ENCODE measurements at regions not wholly inside any gene's neighbourhood (a gene's known extent, or its start where the extent isn't known, plus 50 kb on each side); places are given as distances from the start of the nearest gene placed in this dataset.
A peak's percentile ranks its signal among the peaks of the same experiment; 100 is the strongest.
"Not testable (repeated sequence)": the region's sequence is repeated elsewhere in the genome, so short reads cannot be mapped to it uniquely, and the experiment has no call there.

DNA sequence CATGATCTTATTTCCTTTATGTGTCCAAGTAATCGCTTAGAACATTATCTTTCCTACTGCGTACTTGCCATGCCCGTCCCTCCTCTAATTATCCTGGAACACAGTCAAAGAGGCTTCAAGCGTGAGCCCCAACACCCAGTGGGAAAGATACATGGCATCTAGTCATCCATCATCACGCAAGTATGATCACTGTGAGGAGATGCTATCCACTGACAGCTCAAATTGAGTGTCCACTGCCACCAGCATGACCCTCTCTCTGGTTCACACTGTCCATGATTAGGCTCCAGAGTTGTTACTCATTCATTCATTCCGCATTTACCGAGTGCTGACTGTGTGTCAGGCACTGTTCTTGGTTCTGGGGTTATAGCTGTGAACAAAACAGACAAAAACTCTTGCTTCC, 124.6 kb downstream of the COPS8 start:
- peaks cover 31% of the 10 kb centered on the region for H3K4me1 Mint-ChIP-seq
- no peak overlapping the region for H3K4me3 Mint-ChIP-seq
- peaks cover under 1% of the 10 kb centered on the region for H3K27me3 Mint-ChIP-seq (ENCODE audit: low read depth)
- TF ChIP-seq, protein P1, sequence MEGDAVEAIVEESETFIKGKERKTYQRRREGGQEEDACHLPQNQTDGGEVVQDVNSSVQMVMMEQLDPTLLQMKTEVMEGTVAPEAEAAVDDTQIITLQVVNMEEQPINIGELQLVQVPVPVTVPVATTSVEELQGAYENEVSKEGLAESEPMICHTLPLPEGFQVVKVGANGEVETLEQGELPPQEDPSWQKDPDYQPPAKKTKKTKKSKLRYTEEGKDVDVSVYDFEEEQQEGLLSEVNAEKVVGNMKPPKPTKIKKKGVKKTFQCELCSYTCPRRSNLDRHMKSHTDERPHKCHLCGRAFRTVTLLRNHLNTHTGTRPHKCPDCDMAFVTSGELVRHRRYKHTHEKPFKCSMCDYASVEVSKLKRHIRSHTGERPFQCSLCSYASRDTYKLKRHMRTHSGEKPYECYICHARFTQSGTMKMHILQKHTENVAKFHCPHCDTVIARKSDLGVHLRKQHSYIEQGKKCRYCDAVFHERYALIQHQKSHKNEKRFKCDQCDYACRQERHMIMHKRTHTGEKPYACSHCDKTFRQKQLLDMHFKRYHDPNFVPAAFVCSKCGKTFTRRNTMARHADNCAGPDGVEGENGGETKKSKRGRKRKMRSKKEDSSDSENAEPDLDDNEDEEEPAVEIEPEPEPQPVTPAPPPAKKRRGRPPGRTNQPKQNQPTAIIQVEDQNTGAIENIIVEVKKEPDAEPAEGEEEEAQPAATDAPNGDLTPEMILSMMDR (IDR thresholded peaks at IDR 0.05; ENCODE audit: unreplicated experiment in 3 of 3) = no peak
- H3K9me3 Mint-ChIP-seq = no peaks in the 10 kb centered on the region
- H3K36me3 Mint-ChIP-seq (ENCODE audit: low read depth) = no peaks in the 10 kb centered on the region
- peak overlapping the region in 2 of 3 experiments; percentile 52 to 64 for H3K27ac Mint-ChIP-seq

DNA sequence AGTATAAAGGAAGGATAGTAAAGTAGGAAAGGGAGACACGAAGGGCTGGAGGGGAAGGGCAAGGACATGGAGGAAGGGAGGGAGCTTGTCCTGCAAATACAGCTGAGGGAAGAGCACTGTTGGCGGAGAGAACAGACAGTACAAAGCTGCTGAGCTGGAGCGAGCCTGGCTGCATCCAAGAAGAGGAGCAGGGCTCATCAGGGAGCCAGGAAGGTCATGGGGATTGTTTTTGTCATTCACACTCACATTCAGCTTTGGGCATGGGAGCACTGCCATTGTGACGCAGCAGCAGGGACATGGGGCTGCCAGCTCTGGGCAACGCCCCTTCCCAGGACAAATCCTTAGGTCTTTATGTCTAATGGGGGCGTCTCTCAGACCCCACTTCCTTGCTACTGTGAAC, 125.1 kb downstream of the COPS8 start:
- TF ChIP-seq, protein P1 (IDR thresholded peaks at IDR 0.05; ENCODE audit: unreplicated experiment in 3 of 3) = no peak
- Mint-ChIP-seq H3K36me3 (ENCODE audit: low read depth) (no peaks in the 10 kb centered on the region), H3K27ac (peak overlapping the region in 2 of 3 experiments; percentile 52 to 64)

DNA sequence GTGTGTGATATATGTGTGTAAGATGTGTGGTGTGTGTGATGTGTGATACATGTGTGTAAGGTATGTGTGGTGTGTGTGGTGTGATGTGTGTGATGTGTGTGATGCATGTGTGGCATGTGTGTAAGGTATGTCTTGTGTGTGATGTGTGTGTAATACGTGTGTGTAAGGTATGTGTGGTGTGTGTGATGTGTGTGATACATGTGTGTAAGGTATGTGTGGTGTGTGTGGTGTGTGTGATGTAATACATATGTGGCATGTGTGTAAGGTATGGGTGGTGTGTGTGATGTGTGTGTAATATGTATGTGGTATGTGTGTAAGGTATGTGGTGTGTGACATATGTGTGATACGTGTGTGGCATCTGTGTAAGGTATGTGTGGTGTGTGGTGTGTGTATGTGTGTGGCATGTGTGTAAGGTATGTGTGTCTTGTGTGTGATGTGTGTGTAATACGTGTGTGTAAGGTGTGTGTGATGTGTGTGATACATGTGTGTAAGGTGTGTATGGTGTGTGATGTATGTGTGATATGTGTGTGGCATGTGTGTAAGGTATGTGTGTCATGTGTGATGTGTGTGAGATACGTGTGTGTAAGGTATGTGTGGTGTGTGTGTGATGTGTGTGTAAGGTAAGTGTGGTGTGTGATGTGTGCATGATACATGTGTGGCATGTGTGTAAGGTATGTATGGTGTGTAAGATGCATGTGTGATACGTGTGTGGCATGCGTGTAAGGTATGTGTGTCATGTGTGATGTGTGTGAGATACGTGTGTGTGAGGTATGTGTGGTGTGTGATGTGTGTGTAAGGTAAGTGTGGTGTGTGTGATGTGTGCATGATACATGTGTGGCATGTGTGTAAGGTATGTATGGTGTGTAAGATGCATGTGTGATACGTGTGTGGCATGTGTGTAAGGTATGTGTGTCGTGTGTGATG, 126.9 kb downstream of the COPS8 start:
- not testable (repeated sequence) for H3K36me3 Mint-ChIP-seq (ENCODE audit: low read depth); H3K4me3 Mint-ChIP-seq; H3K9me3 Mint-ChIP-seq; H3K27ac Mint-ChIP-seq; H3K27me3 Mint-ChIP-seq (ENCODE audit: low read depth)
- H3K4me1 Mint-ChIP-seq = peaks cover 21% of the 10 kb centered on the region

More for the DNA sequence above, 125.1 kb downstream of the COPS8 start:
- Mint-ChIP-seq H3K27me3 (ENCODE audit: low read depth) (no peaks in the 10 kb centered on the region), H3K9me3 (no peaks in the 10 kb centered on the region), H3K4me3 (no peak overlapping the region), H3K4me1 (peaks cover 27% of the 10 kb centered on the region)

DNA sequence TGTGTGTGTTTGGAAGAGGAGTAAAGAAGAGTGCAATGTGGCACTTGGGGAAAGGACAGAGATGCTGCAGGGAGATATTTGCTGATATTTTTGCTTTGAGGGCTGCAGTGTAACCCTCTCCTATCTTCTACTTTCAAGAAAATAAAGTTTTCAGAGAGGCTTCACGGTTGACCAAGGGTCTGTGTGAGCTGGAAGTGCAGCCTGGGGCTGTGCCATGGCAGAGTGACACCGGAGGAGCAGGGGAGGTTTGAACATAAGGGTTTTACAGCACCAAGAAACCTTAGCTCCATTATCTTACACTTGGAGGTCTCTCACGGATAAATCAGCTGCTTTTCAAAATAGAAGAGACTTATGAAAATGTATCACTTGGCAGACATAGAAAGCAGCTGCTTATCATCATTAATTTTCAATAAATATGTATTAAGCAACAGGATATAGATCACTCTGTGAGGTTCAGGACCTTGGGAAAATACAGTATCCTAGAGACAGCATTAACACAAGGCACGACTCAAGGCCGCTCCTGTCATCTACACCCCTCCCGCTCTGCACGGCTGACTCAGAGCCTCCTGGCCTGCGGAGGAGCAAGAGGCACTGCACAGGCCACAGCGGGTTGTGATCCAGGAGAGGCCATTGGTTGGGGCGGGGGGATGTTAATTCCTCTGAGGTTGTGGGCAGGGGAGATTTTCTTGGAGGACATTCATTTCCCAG, 127.8 kb downstream of the COPS8 start:
- TF ChIP-seq, protein P1 (IDR thresholded peaks at IDR 0.05; ENCODE audit: unreplicated experiment in 3 of 3) = no peak
- no peak overlapping the region for H3K4me3 Mint-ChIP-seq
- H3K27me3 Mint-ChIP-seq (ENCODE audit: low read depth) = no peaks in the 10 kb centered on the region
- no peak overlapping the region for H3K27ac Mint-ChIP-seq
- no peaks in the 10 kb centered on the region for H3K9me3 Mint-ChIP-seq
- peaks cover 16% of the 10 kb centered on the region for H3K4me1 Mint-ChIP-seq
- H3K36me3 Mint-ChIP-seq (ENCODE audit: low read depth) = no peaks in the 10 kb centered on the region

DNA sequence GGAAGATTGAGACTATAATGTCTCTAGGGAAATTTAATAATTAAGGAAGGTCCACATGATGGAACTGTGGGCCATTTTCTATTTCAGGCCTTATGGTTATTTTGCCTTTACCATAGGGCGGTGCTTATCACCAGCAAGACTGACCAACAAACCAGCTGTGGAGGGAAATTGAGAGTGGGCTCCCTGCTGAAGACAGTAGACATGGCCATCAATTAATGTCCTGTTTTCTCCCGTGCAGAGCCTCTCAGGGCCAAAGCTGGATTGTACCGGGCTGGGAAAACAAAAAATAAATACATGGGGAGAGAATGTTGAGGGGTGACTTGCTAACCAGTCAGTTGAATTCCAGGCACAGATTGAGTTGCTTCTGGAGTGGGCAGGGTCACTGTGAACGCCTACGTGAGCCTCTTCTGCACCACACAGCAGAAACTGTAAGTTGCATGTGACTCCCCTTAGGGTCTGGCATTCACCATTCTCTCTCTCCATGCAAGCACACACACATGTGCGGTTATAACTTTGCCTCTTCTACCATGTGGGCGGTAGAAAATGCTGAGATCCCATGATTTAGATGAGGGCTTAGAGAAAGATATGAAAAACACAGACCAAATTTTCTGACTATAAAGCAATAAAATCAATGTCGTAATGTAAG, 128.5 kb downstream of the COPS8 start:
- no peak overlapping the region for H3K27ac Mint-ChIP-seq
- H3K27me3 Mint-ChIP-seq (ENCODE audit: low read depth) = no peaks in the 10 kb centered on the region
- H3K9me3 Mint-ChIP-seq = no peaks in the 10 kb centered on the region
- H3K4me3 Mint-ChIP-seq = no peak overlapping the region
- peaks cover 21% of the 10 kb centered on the region for H3K4me1 Mint-ChIP-seq
- TF ChIP-seq, protein P1 (IDR thresholded peaks at IDR 0.05; ENCODE audit: unreplicated experiment in 3 of 3) = no peak
- H3K36me3 Mint-ChIP-seq (ENCODE audit: low read depth) = no peaks in the 10 kb centered on the region

DNA sequence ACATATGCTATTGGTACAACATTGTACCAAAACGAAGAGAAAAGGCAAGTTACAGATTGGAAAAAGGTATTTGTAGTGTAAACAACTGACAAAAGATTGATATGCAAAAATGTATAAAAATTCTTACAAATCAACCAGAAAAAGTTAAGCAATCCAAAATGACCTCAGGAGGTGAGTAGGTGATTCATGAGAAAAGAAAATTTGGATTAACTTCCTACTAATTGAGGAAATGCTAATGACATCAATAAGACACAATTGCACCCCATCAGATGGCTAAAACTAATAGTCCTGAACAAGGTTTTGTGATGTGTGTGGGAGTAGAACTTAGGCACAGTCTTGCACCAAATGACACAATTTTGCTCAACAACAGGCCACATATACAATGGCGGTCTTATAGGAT, 129.3 kb downstream of the COPS8 start:
- Mint-ChIP-seq H3K36me3 (ENCODE audit: low read depth) (no peaks in the 10 kb centered on the region), H3K27ac (no peak overlapping the region), H3K9me3 (no peaks in the 10 kb centered on the region), H3K4me3 (no peak overlapping the region), H3K27me3 (ENCODE audit: low read depth) (no peaks in the 10 kb centered on the region), H3K4me1 (peaks cover 21% of the 10 kb centered on the region)
- TF ChIP-seq, protein P1 (IDR thresholded peaks at IDR 0.05; ENCODE audit: unreplicated experiment in 3 of 3) = no peak

All from nephron (organoid).